Sigmoid colon (tissue), 4 donors: ENCODE measurements at regions not wholly inside any gene's neighbourhood (a gene's known extent, or its start where the extent isn't known, plus 50 kb on each side); places are given as distances from the start of the nearest gene placed in this dataset.

ENCODE experiments used
- CTCF ChIP-seq, 4 experiments: fragments of 450-650 bp in 3 of 4; fragments of 200-600 bp in 1 of 4; IDR thresholded peaks; one replicate each; pipeline ENCODE4 v1.5.1; 2016 to 2019; ENCODE audit warnings: antibody characterized with exemption in 4 of 4, mild to moderate bottlenecking in 3 of 4, moderate library complexity in 2 of 4
- POLR2A ChIP-seq, 2 donors: fragments of 450-650 bp; IDR thresholded peaks; one replicate each; pipeline ENCODE4 v1.6.1; 2016; ENCODE audit warnings: antibody characterized with exemption in 2 of 2, mild to moderate bottlenecking in 2 of 2, moderate library complexity in 2 of 2
- POLR2AphosphoS5 ChIP-seq, 4 donors: sonication (generic); formaldehyde crosslinking; IDR thresholded peaks; one replicate each; pipeline ENCODE4 v1.6.1; 2017; ENCODE audit warnings: antibody characterized with exemption in 4 of 4

DNA sequence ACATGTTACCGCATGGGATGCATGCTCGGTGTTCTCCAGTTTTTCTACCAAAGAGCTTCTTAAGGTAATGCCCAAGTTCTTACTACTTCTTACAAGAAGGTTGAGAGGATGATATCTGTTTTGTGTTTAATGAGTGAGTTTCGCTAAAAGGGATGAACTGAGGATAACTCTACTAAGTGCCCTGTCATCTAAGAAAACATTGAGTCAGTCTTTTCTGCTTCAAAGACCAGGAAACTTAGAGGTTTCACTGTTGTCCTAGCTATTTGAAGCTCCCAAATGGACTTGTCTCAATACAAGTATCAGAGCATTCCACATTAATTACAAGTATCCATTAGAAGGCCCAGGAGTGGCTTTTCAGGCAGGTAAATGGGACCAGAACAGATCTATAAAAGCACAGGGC, 296.2 kb downstream of the KBTBD8 start:
- TF ChIP-seq POLR2A (IDR thresholded peaks at IDR 0.05) (no peak), CTCF (IDR thresholded peaks at IDR 0.05) (no peak), POLR2AphosphoS5 (IDR thresholded peaks at IDR 0.05) (no peak)
